CD4-positive, alpha-beta memory T cell (primary cell): ENCODE measurements at regions not wholly inside any gene's neighbourhood (a gene's known extent, or its start where the extent isn't known, plus 50 kb on each side); places are given as distances from the start of the nearest gene placed in this dataset.
"Not testable (repeated sequence)": the region's sequence is repeated elsewhere in the genome, so short reads cannot be mapped to it uniquely, and the experiment has no call there.

Experiments used
- CTCF ChIA-PET: fragments of 350-600 bp; sonication (Branson Sonifier 250); formaldehyde crosslinking; loops from one replicate; lab custom pipeline; 2021; ENCODE audit warnings: inconsistent platforms; ENCODE audit not compliant: partially characterized antibody; lab: Charles Lee
- POLR2A ChIA-PET: fragments of 350-600 bp; sonication (Branson Sonifier 250); formaldehyde crosslinking; loops from one replicate; lab custom pipeline; 2021; ENCODE audit not compliant: partially characterized antibody; lab: Charles Lee
- DNase-seq, 5 donors: peaks; one replicate each; pipeline versions ENCODE4 v3.0.0 to v3.0.0-alpha.2; 2020 to 2022; ENCODE audit warnings: mixed read lengths in 1 of 5
- H3K27ac ChIP-seq: one replicate; pipeline ENCODE4 v1.7.0; 2013; ENCODE audit warnings: low read depth, low read length
- H3K27me3 ChIP-seq: 2 replicates; pipeline ENCODE4 v1.7.0; 2013; ENCODE audit warnings: mild to moderate bottlenecking, low read length, moderate library complexity; ENCODE audit not compliant: insufficient read depth
- H3K36me3 ChIP-seq: 2 replicates; pipeline ENCODE4 v1.7.0; 2013; ENCODE audit warnings: mild to moderate bottlenecking, low read length, moderate library complexity; ENCODE audit not compliant: insufficient read depth
- H3K4me1 ChIP-seq: 2 replicates; pipeline ENCODE4 v1.7.0; 2013; ENCODE audit warnings: mild to moderate bottlenecking, low read length, moderate library complexity; ENCODE audit not compliant: insufficient read depth
- H3K4me3 ChIP-seq, 2 donors: one replicate each; pipeline ENCODE4 v1.7.0; 2013; ENCODE audit warnings: low read length in 2 of 2, mild to moderate bottlenecking in 1 of 2
- H3K9me3 ChIP-seq, 2 donors: one replicate each; pipeline ENCODE4 v1.7.0; 2013; ENCODE audit warnings: low read length in 2 of 2, control low read depth in 1 of 2; ENCODE audit not compliant: control insufficient read depth in 1 of 2
- H3K27ac Mint-ChIP-seq, 7 donors: one replicate each; pipeline ENCODE4 v1.8.0; 2020 to 2021; ENCODE audit warnings: mixed read lengths in 7 of 7, mild to moderate bottlenecking in 6 of 7, inconsistent platforms in 3 of 7, moderate library complexity in 3 of 7
- H3K27me3 Mint-ChIP-seq, 2 donors: one replicate each; pipeline ENCODE4 v1.8.0; 2020 to 2021; ENCODE audit warnings: mixed read lengths in 2 of 2
- H3K36me3 Mint-ChIP-seq, 2 donors: one replicate each; pipeline ENCODE4 v1.8.0; 2020 to 2021; ENCODE audit warnings: mixed read lengths in 2 of 2, inconsistent platforms in 1 of 2, mild to moderate bottlenecking in 1 of 2
- H3K4me1 Mint-ChIP-seq, 4 donors: one replicate each; pipeline ENCODE4 v1.8.0; 2020 to 2021; ENCODE audit warnings: mixed read lengths in 4 of 4, mild to moderate bottlenecking in 1 of 4
- H3K4me3 Mint-ChIP-seq, 8 donors: one replicate each; pipeline ENCODE4 v1.8.0; 2020 to 2021; ENCODE audit warnings: mixed read lengths in 8 of 8, mild to moderate bottlenecking in 7 of 8, moderate library complexity in 6 of 8, inconsistent platforms in 3 of 8
- H3K9me3 Mint-ChIP-seq, 8 donors: one replicate each; pipeline ENCODE4 v1.8.0; 2020 to 2021; ENCODE audit warnings: mixed read lengths in 8 of 8, mild to moderate bottlenecking in 5 of 8, inconsistent platforms in 3 of 8, moderate library complexity in 1 of 8
- intact Hi-C: fragments of 100-400 bp; cut with micrococcal nuclease; formaldehyde crosslinking; loops from one replicate; pipeline ENCODE4 v1.15.1; 2023

DNA sequence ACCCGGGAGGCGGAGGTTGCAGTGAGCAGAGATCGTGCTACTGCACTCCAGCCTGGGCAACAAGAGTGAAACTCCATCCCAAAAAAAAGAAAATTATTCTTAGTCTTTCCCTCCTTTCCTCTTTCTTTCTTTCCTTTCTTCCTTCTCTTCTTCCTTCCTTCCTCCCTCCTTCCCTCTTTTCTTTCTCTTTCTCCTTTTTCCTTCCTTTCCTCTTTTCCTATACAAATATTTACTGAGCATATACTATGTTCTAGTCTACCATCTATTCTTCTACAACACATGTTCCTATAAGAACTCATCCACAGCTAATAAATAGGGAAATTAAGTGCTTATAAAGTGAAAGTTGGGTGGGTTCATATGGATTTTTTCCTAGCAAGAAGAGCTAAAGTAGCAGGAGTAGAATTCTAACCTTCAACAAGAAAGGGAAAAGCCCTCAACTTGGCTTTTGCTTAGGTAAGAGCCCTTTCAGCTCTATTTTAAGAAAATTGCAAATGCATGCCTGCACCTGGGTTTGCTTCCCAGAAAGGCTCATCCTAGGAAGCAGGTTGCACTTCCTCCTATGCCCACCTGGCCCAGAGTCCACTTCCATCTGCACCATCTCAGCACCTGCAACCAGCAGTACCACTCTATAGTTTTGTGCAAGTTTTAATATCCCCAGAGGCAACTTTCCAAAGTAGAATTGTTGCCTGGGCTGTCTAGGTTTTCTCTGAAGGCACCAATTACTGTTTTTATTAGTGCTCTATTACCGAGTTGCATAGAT is 122.0 kb upstream of the CCND2 start:
- H3K27ac Mint-ChIP-seq = peak overlapping the region in 6 of 7 donors; percentile 76 to 95 (median 91)
- Histone ChIP-seq H3K9me3 (no peaks in the 10 kb centered on the region), H3K27ac (no peak overlapping the region), H3K4me3 (no peak overlapping the region), H3K27me3 (no peaks in the 10 kb centered on the region), H3K4me1 (peaks cover 61% of the 10 kb centered on the region), H3K36me3 (no peaks in the 10 kb centered on the region)
- intact Hi-C loops = no loop called here
- H3K27me3 Mint-ChIP-seq = no peaks in the 10 kb centered on the region
- POLR2A ChIA-PET = interaction anchor here (1.4 to 4.7 kb wide), 4 partner anchors 9 to 125 kb away, joined by 3 to 28 read pairs (median 6); partner anchors contain the start of gene CCND2
- H3K9me3 Mint-ChIP-seq = peaks cover 0 to 2% (median 0%) of the 10 kb centered on the region in 8 donors
- H3K4me1 Mint-ChIP-seq = peaks cover 48 to 86% (median 63%) of the 10 kb centered on the region in 4 donors
- H3K36me3 Mint-ChIP-seq = no peaks in the 10 kb centered on the region
- CTCF ChIA-PET = interaction anchor here (1.6 to 6.1 kb wide), 3 partner anchors 8 to 125 kb away, joined by 4 to 44 read pairs (median 9); no protein-coding TSS in a partner anchor
- no peak for DNase-seq
- H3K4me3 Mint-ChIP-seq = peak overlapping the region in 1 of 8 donors; percentile 33

DNA sequence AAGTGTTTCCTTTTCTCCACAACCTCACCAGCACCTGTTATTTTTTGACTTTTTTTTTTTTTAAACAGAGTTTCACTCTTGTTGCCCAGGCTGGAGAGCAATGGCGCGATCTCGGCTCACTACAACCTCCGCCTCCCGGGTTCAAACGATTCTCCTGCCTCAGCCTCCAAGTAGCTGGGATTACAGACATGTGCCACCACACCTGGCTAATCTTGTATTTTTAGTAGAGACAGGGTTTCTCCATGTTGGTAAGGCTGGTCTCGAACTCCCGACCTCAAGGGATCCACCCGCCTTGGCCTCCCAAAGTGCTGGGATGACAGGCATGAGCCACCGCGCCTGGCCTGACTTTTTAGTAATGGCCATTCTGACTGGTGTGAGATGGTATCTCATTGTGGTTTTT is 123.2 kb upstream of the CCND2 start:
- peak overlapping the region in 5 of 7 donors; percentile 26 to 49 (median 43) for H3K27ac Mint-ChIP-seq
- peaks cover 72% of the 10 kb centered on the region for H3K4me1 ChIP-seq
- H3K4me1 Mint-ChIP-seq = peaks cover 56 to 89% (median 70%) of the 10 kb centered on the region in 4 donors
- H3K27ac ChIP-seq, H3K9me3 ChIP-seq, H3K27me3 ChIP-seq, intact Hi-C loops, H3K27me3 Mint-ChIP-seq, H3K4me3 ChIP-seq, H3K36me3 ChIP-seq, H3K9me3 Mint-ChIP-seq, DNase-seq, POLR2A ChIA-PET, H3K36me3 Mint-ChIP-seq, CTCF ChIA-PET, H3K4me3 Mint-ChIP-seq: not testable (repeated sequence)

DNA sequence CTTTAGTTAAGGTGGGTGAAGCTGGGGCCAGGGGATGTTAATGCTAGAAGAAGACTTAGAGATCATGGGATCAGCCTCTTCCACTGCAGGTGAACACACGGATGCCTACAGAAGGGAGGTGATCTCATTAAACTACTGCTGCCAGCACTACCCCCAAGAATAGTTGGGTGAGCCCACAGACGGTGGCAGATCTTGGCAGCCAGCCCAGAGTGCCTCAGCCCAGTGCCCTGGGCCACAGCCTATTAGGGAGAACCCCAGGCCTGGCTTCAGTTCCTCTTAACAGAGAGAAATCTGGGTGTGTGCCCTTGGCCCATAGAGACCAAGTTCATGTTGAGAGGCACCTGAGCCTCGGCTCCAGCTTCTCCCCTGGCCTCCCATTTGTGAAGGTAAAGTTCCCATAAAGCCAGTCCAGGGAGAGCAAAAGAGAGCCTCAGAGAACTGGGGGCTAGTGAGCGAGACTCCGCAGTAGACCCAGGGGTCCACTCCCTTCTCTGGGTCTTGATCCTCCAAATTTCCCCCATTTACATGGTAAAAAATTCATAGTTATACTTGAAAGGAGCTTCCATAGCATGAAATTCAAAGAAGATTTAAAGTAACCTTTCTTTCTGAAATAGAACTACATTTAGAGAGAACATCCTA is 125.0 kb upstream of the CCND2 start:
- no peak overlapping the region for H3K4me3 ChIP-seq
- H3K27me3 Mint-ChIP-seq = no peaks in the 10 kb centered on the region
- H3K4me3 Mint-ChIP-seq = peak overlapping the region in 2 of 8 donors; percentile 22 to 26
- H3K27ac ChIP-seq = no peak overlapping the region
- peaks cover 69% of the 10 kb centered on the region for H3K4me1 ChIP-seq
- H3K36me3 Mint-ChIP-seq = no peaks in the 10 kb centered on the region
- ChIA-PET CTCF (interaction anchor here (4.5 to 9.3 kb wide), 2 partner anchors 41 to 127 kb away, joined by 26 to 111 read pairs; partner anchors contain the start of gene CCND2), POLR2A (interaction anchor here (3.9 to 10.6 kb wide), 2 partner anchors 16 to 125 kb away, joined by 17 to 253 read pairs; partner anchors contain the start of gene CCND2)
- H3K4me1 Mint-ChIP-seq = peaks cover 57 to 90% (median 69%) of the 10 kb centered on the region in 4 donors
- DNase-seq = peak; percentile 48 to 82 (median 57)
- peaks cover 0 to 2% (median 0%) of the 10 kb centered on the region in 8 donors for H3K9me3 Mint-ChIP-seq
- no peaks in the 10 kb centered on the region for H3K9me3 ChIP-seq
- intact Hi-C loops = no loop called here
- no peaks in the 10 kb centered on the region for H3K36me3 ChIP-seq
- peak overlapping the region in 6 of 7 donors; percentile 75 to 97 (median 84) for H3K27ac Mint-ChIP-seq
- H3K27me3 ChIP-seq = no peaks in the 10 kb centered on the region

DNA sequence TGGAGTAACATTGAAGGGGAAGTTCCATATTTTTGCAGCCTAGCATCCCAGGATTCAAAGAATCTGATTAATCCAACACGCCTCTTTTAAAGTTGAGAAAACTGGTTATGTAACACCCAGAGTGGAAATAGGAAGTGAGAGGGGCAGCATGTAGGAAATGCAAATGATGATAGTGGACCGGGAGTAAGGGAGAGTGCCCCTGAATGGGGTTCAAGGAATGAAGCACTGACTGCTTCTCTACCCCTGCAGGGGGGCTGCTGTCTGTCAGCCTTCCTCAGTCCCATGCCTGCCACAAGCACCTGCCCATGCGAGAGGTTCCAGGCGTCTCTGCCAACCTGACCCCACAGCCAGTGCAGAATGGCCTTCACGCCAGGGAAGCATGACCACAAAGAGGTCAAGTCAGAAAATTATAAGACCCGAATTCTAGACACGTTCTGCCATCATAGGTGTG is 126.5 kb upstream of the CCND2 start:
- Mint-ChIP-seq H3K4me3 (peak overlapping the region in 1 of 8 donors; percentile 66), H3K36me3 (peaks cover 0 to 5% of the 10 kb centered on the region in 2 donors), H3K9me3 (peaks cover 0 to 2% (median 0%) of the 10 kb centered on the region in 8 donors), H3K4me1 (peaks cover 52 to 87% (median 66%) of the 10 kb centered on the region in 4 donors), H3K27me3 (no peaks in the 10 kb centered on the region), H3K27ac (peak overlapping the region; percentile 10 to 97 (median 83))
- H3K27me3 ChIP-seq = no peaks in the 10 kb centered on the region
- intact Hi-C loops = no loop called here
- H3K4me3 ChIP-seq = no peak overlapping the region
- peaks cover 63% of the 10 kb centered on the region for H3K4me1 ChIP-seq
- peak overlapping the region; percentile 24 for H3K27ac ChIP-seq
- CTCF ChIA-PET = interaction anchor here (0.5 to 9.3 kb wide), 6 partner anchors 17 to 1988 kb away, joined by 3 to 111 read pairs (median 4); partner anchors contain the start of gene CCND2
- POLR2A ChIA-PET = interaction anchor here (1.4 to 10.6 kb wide), 3 partner anchors 8 to 127 kb away, joined by 5 to 253 read pairs (median 17); partner anchors contain the start of gene CCND2
- no peaks in the 10 kb centered on the region for H3K9me3 ChIP-seq
- H3K36me3 ChIP-seq = no peaks in the 10 kb centered on the region
- DNase-seq = no peak

DNA sequence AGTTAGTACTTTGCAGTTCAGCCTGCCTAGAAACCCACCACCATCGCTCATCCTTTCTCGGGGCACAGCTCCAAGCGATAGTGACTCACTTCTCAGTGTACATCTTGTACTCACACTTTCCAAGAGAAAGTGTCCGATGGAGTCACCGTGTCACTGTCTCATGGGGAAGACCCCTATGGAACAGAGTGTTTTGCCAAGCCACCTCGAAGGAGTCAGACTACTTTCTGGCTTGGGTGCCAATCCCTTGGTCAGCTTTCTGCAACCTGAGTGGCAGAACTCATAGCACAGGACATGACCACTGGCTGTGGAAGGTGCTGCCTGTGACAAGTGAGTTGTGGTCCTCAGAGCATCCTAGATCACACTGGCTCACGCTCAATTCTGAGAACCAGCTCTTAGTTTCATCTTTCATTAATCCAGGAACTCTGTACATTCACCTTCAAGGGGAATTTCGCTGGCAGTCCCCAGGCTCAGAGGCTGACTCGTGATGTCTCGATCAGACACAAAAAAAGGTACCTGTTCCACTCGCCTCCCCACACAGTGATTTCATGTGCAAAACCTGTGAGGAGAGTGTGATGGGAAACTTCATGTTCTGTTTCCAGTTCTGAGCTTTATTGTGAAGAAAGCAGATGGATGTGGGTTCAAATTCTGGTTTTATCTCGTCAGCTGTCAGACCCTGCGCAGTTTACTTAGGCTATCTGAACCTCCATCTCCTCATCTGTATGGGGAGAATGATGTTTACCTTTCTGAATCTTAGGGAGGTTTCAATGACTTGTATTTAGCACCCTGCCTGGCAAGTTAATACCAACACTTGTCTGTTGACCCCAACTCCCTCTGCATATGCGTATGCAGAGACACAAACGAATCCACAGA is 127.3 kb upstream of the CCND2 start:
- DNase-seq = peak in 1 of 5 donors; percentile 65

DNA sequence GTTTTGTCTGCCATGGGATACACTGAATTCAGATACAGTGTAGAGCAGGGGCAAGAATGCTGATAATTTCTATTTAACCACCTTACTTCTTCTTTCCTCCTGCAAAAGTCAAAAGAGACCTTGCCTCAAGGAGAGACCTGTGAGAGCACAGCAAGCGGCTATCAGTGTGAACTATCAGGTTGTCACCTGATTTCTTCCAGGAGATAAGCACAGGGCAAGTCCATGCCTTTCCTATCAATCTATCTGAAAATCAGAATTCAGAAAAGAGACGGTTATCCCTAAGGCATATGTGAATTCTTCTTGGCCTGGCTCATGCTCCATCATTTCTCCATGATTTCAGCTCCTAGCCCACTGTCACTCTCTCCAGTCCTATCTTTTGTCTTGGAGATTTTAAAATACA is 128.9 kb upstream of the CCND2 start:
- H3K4me1 Mint-ChIP-seq = peaks cover 52 to 91% (median 67%) of the 10 kb centered on the region in 4 donors
- intact Hi-C loops = loop anchor here (1.0 to 5.0 kb wide), 2 partner anchors 73 to 132 kb away; no protein-coding TSS in a partner anchor
- H3K9me3 ChIP-seq = no peaks in the 10 kb centered on the region
- no peaks in the 10 kb centered on the region for H3K9me3 Mint-ChIP-seq
- no peaks in the 10 kb centered on the region for H3K36me3 ChIP-seq
- ChIA-PET POLR2A (interaction anchor here (1.3 to 10.6 kb wide), 3 partner anchors 8 to 176 kb away, joined by 3 to 253 read pairs (median 28); partner anchors contain the start of gene CCND2), CTCF (interaction anchor here (0.8 to 9.3 kb wide), 11 partner anchors 9 to 149 kb away, joined by 3 to 111 read pairs (median 8); partner anchors contain the start of gene CCND2)
- H3K4me3 ChIP-seq = no peak overlapping the region
- H3K4me1 ChIP-seq = peaks cover 75% of the 10 kb centered on the region
- peak overlapping the region in 6 of 8 donors; percentile 18 to 69 (median 54) for H3K4me3 Mint-ChIP-seq
- no peak overlapping the region for H3K27ac ChIP-seq
- H3K27me3 Mint-ChIP-seq = no peaks in the 10 kb centered on the region
- H3K27me3 ChIP-seq = no peaks in the 10 kb centered on the region
- DNase-seq = no peak
- peak overlapping the region; percentile 55 to 99 (median 85) for H3K27ac Mint-ChIP-seq
- peaks cover 0 to 5% of the 10 kb centered on the region in 2 donors for H3K36me3 Mint-ChIP-seq

More for the DNA sequence above, 127.3 kb upstream of the CCND2 start:
- Histone ChIP-seq H3K4me3 (peak overlapping the region in 1 of 2 donors; percentile 20), H3K27ac (peak overlapping the region; percentile 24), H3K9me3 (no peaks in the 10 kb centered on the region), H3K4me1 (peaks cover 64% of the 10 kb centered on the region), H3K27me3 (no peaks in the 10 kb centered on the region), H3K36me3 (no peaks in the 10 kb centered on the region)
- H3K4me1 Mint-ChIP-seq = peaks cover 52 to 88% (median 67%) of the 10 kb centered on the region in 4 donors
- H3K9me3 Mint-ChIP-seq = no peaks in the 10 kb centered on the region
- peak overlapping the region; percentile 10 to 97 (median 83) for H3K27ac Mint-ChIP-seq
- intact Hi-C loops = no loop called here
- no peaks in the 10 kb centered on the region for H3K27me3 Mint-ChIP-seq
- ChIA-PET POLR2A (interaction anchor here (1.3 to 10.6 kb wide), 4 partner anchors 9 to 174 kb away, joined by 3 to 253 read pairs (median 11); partner anchors contain the start of gene CCND2), CTCF (interaction anchor here (0.6 to 9.3 kb wide), 9 partner anchors 8 to 260 kb away, joined by 3 to 111 read pairs (median 4); partner anchors contain the start of gene CCND2)
- H3K4me3 Mint-ChIP-seq = peak overlapping the region in 4 of 8 donors; percentile 7 to 66 (median 58)
- H3K36me3 Mint-ChIP-seq = peaks cover 0 to 5% of the 10 kb centered on the region in 2 donors
